Heart right ventricle (tissue), 16 donors: ENCODE measurements at regions not wholly inside any gene's neighbourhood (a gene's known extent, or its start where the extent isn't known, plus 50 kb on each side); places are given as distances from the start of the nearest gene placed in this dataset.
A peak's percentile ranks its signal among the peaks of the same experiment; 100 is the strongest.

Experiments
- ATAC-seq, 8 donors: fragments of 200-7000 bp; cut with Tn5 transposase; one replicate each; pipeline ENCODE4 v1.9.1; 2020; ENCODE audit warnings: mild to moderate bottlenecking in 8 of 8, moderate library complexity in 8 of 8, moderate number of reproducible peaks in 1 of 8
- DNase-seq, 2 donors: peaks; one replicate each; pipeline ENCODE4 v3.0.0-alpha.2; 2020
- H3K27ac ChIP-seq, 10 donors: fragments of 200-600 bp; sonication (generic) in 2 of 10; one replicate each; pipeline versions ENCODE4 v1.5.0 to v1.8.0; 2020 to 2022; ENCODE audit warnings: mild to moderate bottlenecking in 3 of 10
- H3K27me3 ChIP-seq, 7 donors: fragments of 200-600 bp; one replicate each; pipeline ENCODE4 v1.8.0; 2021 to 2022; ENCODE audit warnings: mild to moderate bottlenecking in 2 of 7
- H3K36me3 ChIP-seq, 9 donors: fragments of 200-600 bp; sonication (generic) in 1 of 9; one replicate each; pipeline versions ENCODE4 v1.5.0 to v1.8.0; 2020 to 2022; ENCODE audit warnings: mild to moderate bottlenecking in 2 of 9
- H3K4me1 ChIP-seq, 9 donors: fragments of 200-600 bp; sonication (generic) in 1 of 9; one replicate each; pipeline versions ENCODE4 v1.5.0 to v1.8.0; 2020 to 2022; ENCODE audit warnings: mild to moderate bottlenecking in 4 of 9
- H3K4me3 ChIP-seq, 10 donors: fragments of 200-600 bp; sonication (generic) in 2 of 10; one replicate each; pipeline versions ENCODE4 v1.5.0 to v1.8.0; 2020 to 2022; ENCODE audit warnings: mild to moderate bottlenecking in 7 of 10, moderate library complexity in 2 of 10
- H3K9me3 ChIP-seq, 11 donors: fragments of 200-600 bp in 10 of 11; sonication (generic) in 2 of 11; one replicate each; pipeline versions ENCODE4 v1.5.0 to v1.8.0; 2013 to 2022; ENCODE audit warnings: mild to moderate bottlenecking in 2 of 11, control low read depth in 1 of 11, moderate library complexity in 1 of 11
- CTCF ChIP-seq, 9 donors: fragments of 200-600 bp; sonication (generic) in 2 of 9; IDR thresholded peaks; one replicate each; pipeline versions ENCODE4 v1.5.0 to v1.8.0; 2021 to 2022; ENCODE audit warnings: antibody characterized with exemption in 9 of 9, mild to moderate bottlenecking in 5 of 9, moderate library complexity in 1 of 9
- WGBS, 2 donors: extraction: QIAGEN DNeasy Blood & Tissue Kit; methylation state at CpG; one replicate each; pipeline ENCODE4 v1.1.7; 2013; ENCODE audit warnings: inconsistent platforms in 1 of 2; 5-methylcytosine and 5-hydroxymethylcytosine counted together
- intact Hi-C, 10 donors: fragments of 100-400 bp; cut with DNase I; formaldehyde crosslinking; loops; one replicate each; pipeline versions ENCODE4 v1.11.1 to v1.14.2; 2022
- donor health status: Arrhythmogenic right ventricular cardiomyopathy.
- donor health status: ischemic (EF 13 %, LVEDD 7.1; RV severe dilation, severe dysfunction).
- donor health status: healthy with polysubstance abuse.
- donor health status: DM: no; HTN: yes; CAD: no.
- donor health status: DM: no; HTN: no; CAD: no.
- donor health status: ischemic (EF 25% LVEDD 6.9; RV normal size, moderate dysfunction).
- donor health status: ischemic (EF 25% LVEDD 5.7; RV mildly dilated, moderate dysfunction).
- donor health status: healthy.
- donor health status: DM: yes; HTN: yes; CAD: no.
- donor health status: Ischemic cardiomyopathy.
- donor health status: ischemic (EF 35%, LVEDD 5.7; RV mildly dilated, moderate dysfunction).
- donor health status: nonischemic (EF 11% LVEDD 7.7; RV severe dilation, severe dysfunction).
- donor health status: DM: yes; HTN: yes; CAD: no.
- donor health status: PGD.
- donor health status: ischemic (EF 29% LVEDD 5.4; RV normal size, mild dysfunction).
- donor health status: nonischemic (EF 23%, LVEDD 6.1; RV moderate dilation, normal function).

GRCh38 chr3:124664804-124665203 is 65.4 kb upstream of the UMPS start:
- peak overlapping the region in 9 of 10 donors; percentile 15 to 64 (median 48) for H3K27ac ChIP-seq
- DNase-seq: no peak
- 53 to 65% methylated on average over 2 of the region's 2 CpGs for WGBS, 2 donors
- intact Hi-C loops: no loop called here
- H3K9me3 ChIP-seq: no peaks in the 10 kb centered on the region
- H3K36me3 ChIP-seq: peaks cover 0 to 79% (median 15%) of the 10 kb centered on the region in 9 donors
- H3K4me1 ChIP-seq: peaks cover 0 to 20% (median 6%) of the 10 kb centered on the region in 9 donors
- no peaks in the 10 kb centered on the region for H3K27me3 ChIP-seq
- ATAC-seq: peak in 7 of 8 donors; percentile 32 to 71 (median 54)
- TF ChIP-seq CTCF (IDR thresholded peaks at IDR 0.05): no peak
- H3K4me3 ChIP-seq: no peak overlapping the region

- no peak for DNase-seq
- H3K36me3 ChIP-seq: peaks cover 0 to 79% (median 10%) of the 10 kb centered on the region in 9 donors
- TF ChIP-seq CTCF (IDR thresholded peaks at IDR 0.05): no peak
- H3K9me3 ChIP-seq: no peaks in the 10 kb centered on the region
- intact Hi-C loops: no loop called here
- no peak for ATAC-seq
- no peak overlapping the region for H3K4me3 ChIP-seq
- H3K4me1 ChIP-seq: peaks cover 0 to 20% (median 6%) of the 10 kb centered on the region in 9 donors
- H3K27ac ChIP-seq: peak overlapping the region in 3 of 10 donors; percentile 15 to 60 (median 52)
- WGBS, 2 donors: 72 to 75% methylated on average over 5 of the region's 5 CpGs
- no peaks in the 10 kb centered on the region for H3K27me3 ChIP-seq
These were observed 64.2 kb upstream of the UMPS start for GRCh38 chr3:124666067-124666466.

- Histone ChIP-seq H3K36me3 (peaks cover 0 to 85% (median 13%) of the 10 kb centered on the region in 9 donors), H3K9me3 (no peaks in the 10 kb centered on the region), H3K27ac (no peak overlapping the region), H3K4me3 (no peak overlapping the region), H3K4me1 (peaks cover 0 to 22% (median 6%) of the 10 kb centered on the region in 9 donors), H3K27me3 (no peaks in the 10 kb centered on the region)
- ATAC-seq (no peak), DNase-seq (no peak)
- no peak for TF ChIP-seq CTCF (IDR thresholded peaks at IDR 0.05)
- 80 to 82% methylated on average over 3 of the region's 3 CpGs for WGBS, 2 donors
- intact Hi-C loops: no loop called here
These were observed 60.8 kb upstream of the UMPS start for GRCh38 chr3:124669470-124669869.

- Histone ChIP-seq H3K9me3 (no peaks in the 10 kb centered on the region), H3K4me1 (peaks cover 0 to 11% (median under 1%) of the 10 kb centered on the region in 9 donors), H3K27me3 (no peaks in the 10 kb centered on the region), H3K4me3 (no peak overlapping the region), H3K36me3 (peaks cover 0 to 96% (median 17%) of the 10 kb centered on the region in 9 donors), H3K27ac (peak overlapping the region in 2 of 10 donors; percentile 12 to 13)
- 71 to 72% methylated on average over 5 of the region's 5 CpGs for WGBS, 2 donors
- intact Hi-C loops: no loop called here
- ATAC-seq (peak in 4 of 8 donors; percentile 39 to 65 (median 52)), DNase-seq (no peak)
- TF ChIP-seq CTCF (IDR thresholded peaks at IDR 0.05): no peak
These were observed 59.1 kb upstream of the UMPS start for GRCh38 chr3:124671106-124671505.
